Upper lobe of left lung (tissue), 4 donors: ENCODE measurements at regions not wholly inside any gene's neighbourhood (a gene's known extent, or its start where the extent isn't known, plus 50 kb on each side); places are given as distances from the start of the nearest gene placed in this dataset.

Source experiments
- POLR2AphosphoS5 ChIP-seq, 2 donors: sonication (generic); formaldehyde crosslinking; IDR thresholded peaks; one replicate each; pipeline ENCODE4 v1.5.1; 2017; ENCODE audit warnings: antibody characterized with exemption in 2 of 2
- TF ChIP-seq, protein P1 (sequence below), 6 experiments: fragments of 450-650 bp in 4 of 6; fragments of 200-600 bp in 2 of 6; sonication (generic) in 2 of 6; IDR thresholded peaks; one replicate each; pipeline ENCODE4 v1.5.1; 2016 to 2019; ENCODE audit warnings: antibody characterized with exemption in 6 of 6

GRCh38 chr2:195164930-195165329 is 492.1 kb upstream of the SLC39A10 start:
- TF ChIP-seq POLR2AphosphoS5 (IDR thresholded peaks at IDR 0.05): no peak
- TF ChIP-seq, protein P1, sequence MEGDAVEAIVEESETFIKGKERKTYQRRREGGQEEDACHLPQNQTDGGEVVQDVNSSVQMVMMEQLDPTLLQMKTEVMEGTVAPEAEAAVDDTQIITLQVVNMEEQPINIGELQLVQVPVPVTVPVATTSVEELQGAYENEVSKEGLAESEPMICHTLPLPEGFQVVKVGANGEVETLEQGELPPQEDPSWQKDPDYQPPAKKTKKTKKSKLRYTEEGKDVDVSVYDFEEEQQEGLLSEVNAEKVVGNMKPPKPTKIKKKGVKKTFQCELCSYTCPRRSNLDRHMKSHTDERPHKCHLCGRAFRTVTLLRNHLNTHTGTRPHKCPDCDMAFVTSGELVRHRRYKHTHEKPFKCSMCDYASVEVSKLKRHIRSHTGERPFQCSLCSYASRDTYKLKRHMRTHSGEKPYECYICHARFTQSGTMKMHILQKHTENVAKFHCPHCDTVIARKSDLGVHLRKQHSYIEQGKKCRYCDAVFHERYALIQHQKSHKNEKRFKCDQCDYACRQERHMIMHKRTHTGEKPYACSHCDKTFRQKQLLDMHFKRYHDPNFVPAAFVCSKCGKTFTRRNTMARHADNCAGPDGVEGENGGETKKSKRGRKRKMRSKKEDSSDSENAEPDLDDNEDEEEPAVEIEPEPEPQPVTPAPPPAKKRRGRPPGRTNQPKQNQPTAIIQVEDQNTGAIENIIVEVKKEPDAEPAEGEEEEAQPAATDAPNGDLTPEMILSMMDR (IDR thresholded peaks at IDR 0.05): no peak
